NCI-H460 (cell line): ENCODE measurements at regions not wholly inside any gene's neighbourhood (a gene's known extent, or its start where the extent isn't known, plus 50 kb on each side); places are given as distances from the start of the nearest gene placed in this dataset.

Experiments used
- small RNA-seq, 2 experiments: library from RNA; depleted of rRNA; stranded (forward); fragments of <200 nt; gene quantifications; one replicate each; pipeline ENCODE3, GENCODE V24; 2014

Small RNAs in the stretch of these regions (small RNA-seq; reads per million reads assigned to genes)
- 0 reads per million in 2 experiments for gene AC093767.1
